ENCODE measurements at regions not wholly inside any gene's neighbourhood (a gene's known extent, or its start where the extent isn't known, plus 50 kb on each side); places are given as distances from the start of the nearest gene placed in this dataset.
"Not testable (repeated sequence)": the region's sequence is repeated elsewhere in the genome, so short reads cannot be mapped to it uniquely, and the experiment has no call there.

DNA sequence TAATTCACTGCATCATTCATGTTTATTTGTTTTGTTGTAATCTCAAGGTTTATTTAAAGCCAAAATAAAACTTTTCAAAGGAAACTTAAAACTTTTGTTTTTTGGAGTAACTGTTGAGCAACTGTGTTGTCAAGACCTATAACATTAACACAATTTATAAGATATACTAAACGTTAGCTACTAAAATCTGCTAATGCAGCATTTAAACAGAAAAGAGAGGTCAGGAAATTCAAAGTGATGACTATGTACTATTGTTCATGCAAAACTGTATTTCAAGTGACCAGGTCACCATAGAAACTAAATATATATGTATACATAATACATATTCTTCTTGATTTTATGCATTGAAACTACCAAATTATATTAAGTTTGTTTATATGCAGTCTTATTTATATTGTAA is 1740.9 kb downstream of the EFNA5 start:
- DNase-seq (ENCODE audit: low spot score): no peak

DNA sequence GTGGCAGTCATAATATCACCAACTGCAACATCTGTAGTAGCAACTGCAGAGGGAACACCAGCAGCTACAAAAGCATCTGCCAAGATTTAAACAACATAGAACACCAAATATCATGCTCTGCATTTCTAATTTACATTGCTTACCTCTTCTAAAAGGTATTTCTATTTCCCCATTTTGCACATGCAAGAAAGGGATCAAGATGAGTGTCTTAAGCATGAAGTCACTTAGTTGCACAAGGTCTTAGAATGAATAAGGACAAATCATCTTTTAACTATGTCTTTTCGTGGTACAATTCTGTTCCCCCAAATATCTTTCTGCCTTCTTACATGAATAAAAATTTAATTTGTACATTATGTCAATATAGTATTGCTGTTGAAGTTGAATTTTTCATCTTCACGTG is 1746.4 kb downstream of the EFNA5 start:
- no peak for DNase-seq (ENCODE audit: low spot score)

DNA sequence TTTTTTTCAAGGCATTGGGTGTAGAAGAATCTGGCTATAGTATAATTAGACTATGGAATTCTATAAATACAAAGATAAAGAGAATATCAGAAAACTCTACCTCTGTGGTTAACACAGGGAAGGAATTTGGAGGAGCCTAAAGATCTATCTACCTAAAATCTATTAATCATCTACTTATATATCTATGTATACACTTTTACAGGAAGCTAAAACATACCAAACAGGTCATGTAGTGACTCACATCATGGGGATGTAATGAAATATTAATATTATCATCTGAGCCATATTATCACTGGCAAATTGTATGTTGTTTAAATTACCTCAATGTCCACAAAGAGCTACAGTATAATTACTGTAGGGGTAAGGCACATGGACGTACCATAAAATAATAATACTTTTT is 1748.2 kb downstream of the EFNA5 start:
- no peak for DNase-seq (ENCODE audit: low spot score)

DNA sequence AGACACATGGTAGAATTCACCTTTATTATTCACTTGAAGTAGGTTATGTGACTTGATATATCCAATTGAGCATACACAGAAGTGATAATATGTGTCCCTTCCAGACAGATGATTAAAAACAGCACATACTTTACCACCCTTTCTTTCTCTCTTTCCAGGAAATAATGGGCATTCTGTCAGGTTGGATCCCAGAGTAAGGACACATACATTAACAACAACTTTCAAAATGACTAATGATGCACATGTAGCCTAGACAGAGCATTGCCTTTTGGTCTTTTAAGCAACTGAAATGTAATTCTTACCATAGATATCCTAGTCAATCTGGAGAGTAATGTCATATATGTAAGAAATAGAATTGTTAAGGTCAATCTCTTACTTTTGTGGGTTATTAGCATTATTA is 1748.7 kb downstream of the EFNA5 start:
- DNase-seq (ENCODE audit: low spot score): no peak

DNA sequence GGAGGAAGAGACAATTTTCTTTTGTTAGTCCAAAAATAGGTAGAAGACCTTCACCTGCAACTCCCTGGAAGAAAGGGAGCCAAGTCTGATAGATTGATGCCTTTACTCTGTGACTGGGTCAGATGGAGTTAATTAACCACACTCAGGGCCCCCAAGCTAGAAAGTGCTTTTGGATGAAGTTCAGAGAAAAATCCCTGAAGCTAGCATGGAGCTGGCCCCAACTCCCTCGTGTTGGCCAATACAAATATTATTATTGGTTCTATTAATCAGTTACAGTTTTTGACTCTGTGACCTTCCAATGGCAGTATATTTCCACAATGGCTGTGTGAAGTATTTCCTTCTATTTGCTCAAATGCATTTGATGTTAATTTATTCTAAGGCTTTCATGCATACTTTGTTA is 1753.5 kb downstream of the EFNA5 start:
- no peak for DNase-seq (ENCODE audit: low spot score)

DNA sequence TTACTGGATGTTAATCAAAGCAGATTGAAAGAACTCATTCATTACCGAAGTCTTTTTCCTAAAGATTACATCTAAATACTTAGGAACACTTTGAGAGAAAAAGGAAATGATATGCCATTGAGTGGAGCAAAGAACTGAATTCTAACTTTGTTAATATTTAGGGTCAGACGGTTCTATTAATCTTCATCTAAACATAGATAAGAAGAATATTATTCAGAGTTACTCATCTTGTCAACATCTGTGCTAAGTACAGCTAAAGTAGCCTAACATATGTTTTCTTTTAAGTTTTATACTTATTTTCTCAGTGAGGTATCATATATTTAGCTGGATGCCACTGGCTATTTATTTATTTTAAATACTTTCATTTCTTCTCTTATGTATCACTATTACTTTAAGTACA is 1763.7 kb downstream of the EFNA5 start:
- no peak for DNase-seq (ENCODE audit: low spot score)

DNA sequence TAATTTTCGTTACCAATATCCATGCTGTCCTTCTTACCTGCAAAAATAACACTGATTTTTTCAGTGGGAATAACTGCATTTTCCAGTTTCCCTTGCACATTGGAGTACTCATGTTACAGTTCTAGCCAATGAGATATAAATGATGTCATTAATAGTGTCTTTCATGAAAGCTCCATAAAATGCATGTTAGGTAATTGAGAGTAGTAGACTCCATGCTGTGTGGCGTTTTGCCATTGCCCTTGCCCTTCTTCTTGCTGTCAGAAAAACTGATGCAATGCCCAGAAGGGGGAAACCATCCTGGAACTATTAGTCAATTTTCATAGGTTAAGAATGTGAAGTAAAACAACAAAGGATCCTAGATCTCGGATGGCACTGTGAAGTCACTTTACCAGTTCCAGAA is 1765.3 kb downstream of the EFNA5 start:
- DNase-seq (ENCODE audit: low spot score): no peak

DNA sequence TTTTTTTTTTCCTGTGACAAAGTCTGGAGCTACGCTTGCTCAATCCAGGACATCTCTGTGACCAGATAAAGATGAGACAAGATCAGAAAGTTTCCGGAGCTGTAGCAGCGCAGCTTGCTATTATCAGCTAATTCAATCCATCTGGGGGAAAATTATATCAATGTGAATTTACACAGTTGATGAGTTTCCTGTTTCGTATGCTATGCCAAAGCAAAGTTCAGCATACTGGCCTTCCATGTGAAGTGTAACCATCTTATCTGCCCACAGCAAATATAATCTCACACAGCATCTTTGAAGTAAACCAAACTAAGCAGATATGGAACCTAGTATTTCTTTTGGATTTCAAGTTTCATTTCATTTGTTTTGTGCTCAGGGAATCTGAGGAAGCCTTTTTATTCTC is 1767.7 kb downstream of the EFNA5 start:
- DNase-seq (ENCODE audit: low spot score): no peak

DNA sequence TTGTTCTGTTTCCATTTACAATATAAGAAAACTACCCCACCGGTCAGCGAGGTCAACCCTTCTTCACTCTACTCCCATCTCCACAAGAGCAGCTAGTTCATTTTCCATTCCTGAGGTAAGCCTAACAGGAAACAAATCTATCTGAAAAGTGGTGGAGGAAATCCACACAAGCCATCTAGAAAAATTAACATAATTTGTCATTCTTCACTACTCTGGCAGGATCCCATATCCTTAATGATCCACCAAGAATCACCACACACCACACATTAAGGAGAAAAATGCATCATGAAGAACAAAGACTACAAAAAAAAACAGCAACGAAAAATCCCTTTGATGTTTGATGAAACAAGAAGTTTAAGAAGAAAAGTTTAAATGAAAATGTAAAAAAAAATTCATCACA is 1771.0 kb downstream of the EFNA5 start:
- DNase-seq (ENCODE audit: low spot score): no peak

DNA sequence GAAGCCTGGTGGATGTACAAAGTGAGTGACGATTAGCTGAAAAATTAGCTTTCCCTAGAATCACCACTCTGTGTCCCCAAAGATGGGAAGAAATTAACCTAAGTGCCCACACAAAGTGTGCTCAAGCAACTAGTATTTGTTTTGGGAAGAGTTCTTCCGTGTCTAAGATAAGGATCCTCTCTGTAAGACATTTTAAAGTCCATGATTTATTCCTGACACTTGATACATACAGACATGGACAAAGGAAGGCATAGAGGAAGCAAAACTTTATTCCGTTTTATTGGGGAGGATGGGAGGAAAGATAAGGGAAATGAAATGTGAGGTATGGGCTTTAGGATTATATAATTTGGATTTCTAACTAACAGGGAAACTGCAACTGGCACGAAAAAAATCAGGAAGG is 1772.6 kb downstream of the EFNA5 start:
- DNase-seq (ENCODE audit: low spot score): no peak

DNA sequence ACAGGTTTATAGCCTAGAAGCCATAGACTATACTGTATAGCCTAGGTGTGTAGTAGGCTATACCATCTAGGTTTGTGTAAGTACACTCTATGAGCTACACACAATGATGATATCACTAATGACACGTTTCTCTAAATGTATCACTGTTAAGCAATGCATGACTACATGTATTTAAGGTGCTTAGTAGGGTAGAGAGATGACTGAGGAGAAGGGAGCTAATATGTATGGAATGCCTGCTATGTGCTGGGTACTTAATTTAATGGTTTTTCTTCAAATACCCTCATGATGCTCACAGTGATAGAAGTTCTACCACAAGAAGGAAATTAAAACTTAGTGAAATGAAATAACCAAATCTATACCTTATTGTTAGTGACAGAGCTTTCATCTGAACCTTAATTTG is 1785.5 kb downstream of the EFNA5 start:
- DNase-seq (ENCODE audit: low spot score): no peak

DNA sequence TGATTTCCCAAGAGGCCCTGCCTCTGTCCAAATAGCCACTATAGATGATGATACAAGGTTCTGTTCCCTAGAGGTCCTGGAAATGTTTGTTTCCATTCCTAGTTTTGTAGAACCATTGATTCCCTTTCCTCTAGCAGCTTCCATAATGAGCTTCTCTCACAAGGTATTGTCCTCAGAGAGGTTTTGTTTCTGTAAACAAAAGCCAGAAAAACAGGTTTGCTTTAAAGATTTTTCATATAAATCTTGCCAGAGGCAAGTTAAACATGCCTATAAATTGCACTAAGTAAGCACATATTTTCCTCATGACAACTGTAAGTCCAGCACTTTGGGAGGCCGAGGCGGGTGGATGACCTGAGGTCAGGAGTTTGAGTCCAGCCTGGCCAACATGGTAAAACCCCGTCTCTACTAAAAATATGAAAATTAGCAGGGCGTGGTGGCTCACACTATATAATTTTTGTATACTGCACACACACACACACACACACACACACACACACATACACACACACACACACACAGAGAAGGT is 1787.7 kb downstream of the EFNA5 start:
- no peak for DNase-seq (ENCODE audit: low spot score)

DNA sequence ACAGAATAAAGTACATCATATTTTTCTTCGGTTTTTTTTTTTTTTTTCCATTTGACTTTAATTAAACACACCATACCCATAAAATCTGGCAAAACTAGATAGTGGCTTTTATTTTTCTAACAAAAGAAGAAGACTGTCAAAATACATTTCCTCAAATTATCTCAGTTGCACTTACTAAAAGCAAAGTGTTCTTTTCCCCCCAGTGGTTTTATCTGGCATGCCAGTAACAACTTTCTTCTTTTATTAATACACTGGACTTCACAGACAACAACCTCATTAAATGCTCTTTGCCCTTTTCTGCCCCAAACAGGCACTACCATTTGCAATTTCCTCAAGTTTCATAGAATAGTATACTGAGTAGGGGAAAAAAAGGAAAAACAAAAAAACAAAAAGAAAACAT is 1792.3 kb downstream of the EFNA5 start:
- DNase-seq (ENCODE audit: low spot score): no peak

DNA sequence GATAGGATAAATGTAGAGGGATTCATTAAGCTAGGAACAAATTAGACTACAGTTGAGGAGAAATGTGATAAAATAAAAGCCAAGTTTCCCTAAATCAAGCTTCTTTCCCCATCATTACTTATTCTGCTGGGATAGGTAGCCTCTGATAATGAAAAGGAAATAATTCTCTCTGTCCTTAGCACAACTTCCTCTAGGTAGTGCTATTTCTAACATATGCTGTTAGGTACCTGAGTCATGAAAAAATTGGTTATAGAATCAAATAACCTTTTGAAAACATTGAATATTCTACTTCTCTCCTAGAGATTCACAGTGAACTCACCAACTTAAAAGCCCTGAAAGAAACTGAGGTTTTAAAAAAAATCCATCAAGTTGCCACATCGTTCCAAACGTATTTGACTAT is 1793.1 kb downstream of the EFNA5 start:
- no peak for DNase-seq (ENCODE audit: low spot score)

DNA sequence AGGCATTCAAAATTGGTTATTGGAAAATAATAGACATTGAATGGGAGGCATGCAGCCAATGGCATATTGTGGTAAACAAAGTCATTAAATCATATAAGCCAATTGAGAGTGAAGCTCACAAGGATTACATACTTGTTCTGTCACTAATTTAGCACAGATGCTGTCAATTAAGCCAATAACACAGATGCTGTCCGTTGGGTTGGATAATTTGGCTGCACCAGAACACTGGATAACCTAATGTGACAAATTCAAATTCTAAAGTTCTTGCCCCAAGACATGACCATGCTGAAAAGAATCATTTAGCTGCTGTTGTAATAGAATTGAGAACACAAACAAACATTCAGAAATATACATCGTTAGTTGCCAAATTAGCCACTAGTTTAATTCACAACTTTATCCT is 1796.4 kb downstream of the EFNA5 start:
- DNase-seq (ENCODE audit: low spot score): no peak

DNA sequence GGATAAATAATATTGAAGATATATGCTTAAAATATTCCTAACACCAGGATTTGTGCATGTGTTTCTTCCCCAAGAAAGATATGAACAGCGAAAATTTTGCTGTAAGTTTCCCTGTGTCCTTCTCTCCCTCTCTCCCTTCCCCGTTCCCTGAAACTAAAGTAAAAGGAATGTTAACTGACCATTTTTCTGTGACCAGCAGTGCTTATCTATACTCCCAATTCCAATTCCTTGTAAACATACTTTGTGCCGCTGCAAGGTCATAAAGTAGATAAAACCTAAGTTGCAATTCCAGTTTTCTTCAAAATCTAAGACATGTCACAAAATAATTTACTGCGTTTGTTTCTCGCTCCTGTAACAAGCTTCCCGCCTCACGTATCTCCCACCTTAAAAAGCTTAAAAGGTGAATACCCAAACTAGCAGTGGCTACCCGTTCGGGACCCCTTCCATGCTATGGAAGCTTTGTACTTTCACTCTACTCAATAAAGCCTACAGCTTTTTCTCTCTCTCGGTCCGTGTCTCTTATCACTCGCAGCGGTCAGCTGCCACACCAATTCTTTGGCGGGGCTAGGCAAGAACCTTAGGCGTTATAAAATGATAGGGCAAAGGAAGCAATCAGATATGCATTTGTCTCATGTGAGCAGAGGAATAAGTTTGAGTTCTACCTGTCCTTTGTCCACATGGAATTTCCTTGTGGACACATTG is 1798.0 kb downstream of the EFNA5 start:
- DNase-seq (ENCODE audit: low spot score): no peak

DNA sequence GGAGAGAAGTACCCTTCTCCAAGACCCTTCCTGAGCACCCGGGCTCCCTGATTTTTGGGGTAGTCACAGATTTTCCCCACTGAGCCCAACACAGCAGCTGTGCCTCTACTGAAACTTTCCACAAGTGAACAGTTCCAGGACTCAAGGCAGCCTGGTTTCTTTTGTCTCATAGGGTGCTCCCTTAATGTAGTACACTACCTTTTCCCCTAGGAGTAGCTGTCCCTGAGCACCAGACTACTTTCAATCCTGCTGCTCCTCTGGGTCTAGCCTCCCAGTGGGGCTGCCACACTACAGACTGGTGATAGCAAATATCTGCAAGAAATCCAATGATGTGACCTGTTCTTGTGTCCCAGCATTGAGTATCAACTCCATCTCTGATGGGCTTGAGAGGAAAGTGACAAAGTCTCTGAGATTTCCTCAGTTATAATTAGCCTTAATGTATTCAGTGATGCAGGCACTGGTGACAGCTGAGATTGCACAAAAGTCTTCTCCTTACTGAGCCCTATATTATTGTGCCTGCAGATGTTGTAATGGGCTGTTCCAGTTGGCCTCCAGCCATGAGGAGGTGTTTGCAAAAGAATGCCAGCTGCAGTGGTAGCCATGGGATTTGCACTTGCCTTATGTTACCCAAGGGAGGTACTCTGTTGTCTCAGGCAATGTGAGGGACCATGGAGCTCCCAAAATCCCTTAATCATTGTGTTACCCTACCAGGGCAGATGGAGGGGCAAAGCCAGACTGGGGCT is 1802.5 kb downstream of the EFNA5 start:
- no peak for DNase-seq (ENCODE audit: low spot score)

DNA sequence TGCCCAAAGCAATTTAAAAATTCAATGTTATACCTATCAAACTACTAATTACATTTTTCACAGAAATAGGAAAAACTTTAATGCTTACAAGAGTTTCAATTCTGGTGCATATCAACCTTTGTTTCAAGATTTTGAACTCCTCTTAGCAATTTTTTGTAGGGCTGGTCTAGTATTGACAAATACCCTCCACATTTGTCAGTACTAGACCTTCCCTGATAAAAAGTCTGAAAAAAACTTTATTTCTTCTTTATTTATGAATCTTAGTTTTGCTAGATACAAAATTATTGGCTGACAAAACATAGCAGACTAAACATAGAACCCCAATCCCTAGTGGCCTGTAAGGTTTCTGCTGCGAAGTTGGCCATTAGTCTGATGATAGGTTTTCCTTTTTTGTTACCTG is 1804.9 kb downstream of the EFNA5 start:
- DNase-seq (ENCODE audit: low spot score): no peak

DNA sequence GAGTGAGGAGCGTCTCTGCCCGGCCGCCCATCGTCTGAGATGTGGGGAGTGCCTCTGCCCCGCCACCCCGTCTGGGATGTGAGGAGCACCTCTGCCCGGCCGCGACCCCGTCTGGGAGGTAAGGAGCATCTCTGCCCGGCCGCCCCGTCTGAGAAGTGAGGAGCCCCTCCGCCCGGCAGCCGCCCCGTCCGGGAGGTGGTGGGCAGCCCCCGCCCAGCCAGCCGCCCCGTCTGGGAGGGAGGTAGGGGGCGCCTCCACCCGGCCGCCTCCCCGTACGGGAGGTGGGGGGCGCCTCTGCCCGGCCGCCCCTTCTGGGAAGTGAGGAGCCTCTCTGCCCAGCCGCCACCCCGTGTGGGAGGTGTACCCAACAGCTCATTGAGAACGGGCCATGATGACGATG is 1811.4 kb downstream of the EFNA5 start:
- not testable (repeated sequence) for DNase-seq (ENCODE audit: low spot score)

DNA sequence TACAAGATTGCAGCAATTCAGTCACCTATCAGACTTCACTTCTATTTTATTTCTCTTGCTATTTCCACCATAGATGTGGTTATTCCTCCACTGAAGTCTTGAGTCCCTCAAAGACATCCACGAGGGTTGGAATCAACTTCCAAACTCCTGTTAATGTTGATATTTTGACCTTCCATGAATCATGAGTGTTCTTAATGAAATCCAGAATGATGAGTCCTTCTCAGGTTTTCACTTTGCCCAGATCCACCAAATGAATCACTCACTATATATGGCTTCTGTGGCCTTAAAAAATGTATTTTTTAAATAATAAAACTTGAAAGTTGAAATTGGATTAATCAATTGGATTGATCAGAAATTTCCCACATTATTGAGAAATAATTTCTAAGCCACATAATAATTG is 1821.0 kb downstream of the EFNA5 start:
- no peak for DNase-seq (ENCODE audit: low spot score)

DNA sequence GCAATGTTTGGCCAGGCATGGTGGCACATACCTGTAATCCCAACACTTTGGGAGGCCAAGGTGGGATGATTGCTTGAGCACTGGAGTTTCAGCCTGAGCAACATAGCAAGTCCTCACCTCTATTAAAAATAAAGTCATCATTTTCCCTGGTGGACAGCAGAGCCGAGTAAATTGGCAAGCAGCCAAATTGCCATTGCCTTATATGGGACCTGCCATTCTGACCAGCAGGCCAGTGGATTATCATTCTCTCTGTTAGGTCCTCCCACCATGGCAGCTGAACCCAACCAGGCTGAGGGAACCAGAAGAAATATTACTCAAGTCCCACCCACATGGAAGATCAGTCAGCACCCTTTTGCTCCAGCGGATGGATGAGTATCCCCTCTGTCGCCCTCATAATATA is 1829.9 kb downstream of the EFNA5 start:
- no peak for DNase-seq (ENCODE audit: low spot score)

DNA sequence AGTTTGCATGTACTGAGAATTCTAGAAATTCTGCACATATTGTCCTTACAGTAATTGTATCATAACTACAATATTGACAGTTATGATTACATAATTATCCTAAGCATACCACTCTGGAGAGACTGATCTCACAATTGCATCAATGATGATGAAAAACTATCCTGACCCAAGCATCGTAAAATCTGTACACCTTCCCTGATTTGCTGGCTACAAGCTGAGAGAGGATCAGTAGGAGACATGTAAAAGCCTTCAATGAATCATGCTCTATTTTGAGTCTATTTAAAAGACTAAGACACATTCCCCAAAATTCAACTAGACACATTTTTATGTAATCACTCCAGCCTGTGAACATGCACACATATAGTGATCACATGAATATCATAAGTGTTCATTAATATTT is 1833.8 kb downstream of the EFNA5 start:
- no peak for DNase-seq (ENCODE audit: low spot score)

DNA sequence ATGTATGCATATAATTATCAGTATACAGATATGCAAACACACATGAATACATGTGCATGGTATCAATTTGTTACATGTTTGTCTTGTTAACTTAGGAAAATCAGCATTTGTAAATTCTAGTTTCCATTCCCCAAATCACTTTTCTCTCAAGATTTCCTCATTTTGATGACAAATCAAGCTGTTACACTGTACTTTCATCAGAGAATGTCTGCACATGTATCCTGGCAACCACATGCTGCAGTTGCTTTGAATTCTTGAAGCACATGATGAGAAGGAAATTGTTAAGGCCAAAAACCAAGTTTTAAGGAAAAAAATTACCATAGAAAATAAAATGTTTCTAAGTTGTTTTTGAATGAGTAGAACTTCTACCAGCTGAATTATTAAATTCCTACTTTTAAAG is 1834.5 kb downstream of the EFNA5 start:
- DNase-seq (ENCODE audit: low spot score): no peak

DNA sequence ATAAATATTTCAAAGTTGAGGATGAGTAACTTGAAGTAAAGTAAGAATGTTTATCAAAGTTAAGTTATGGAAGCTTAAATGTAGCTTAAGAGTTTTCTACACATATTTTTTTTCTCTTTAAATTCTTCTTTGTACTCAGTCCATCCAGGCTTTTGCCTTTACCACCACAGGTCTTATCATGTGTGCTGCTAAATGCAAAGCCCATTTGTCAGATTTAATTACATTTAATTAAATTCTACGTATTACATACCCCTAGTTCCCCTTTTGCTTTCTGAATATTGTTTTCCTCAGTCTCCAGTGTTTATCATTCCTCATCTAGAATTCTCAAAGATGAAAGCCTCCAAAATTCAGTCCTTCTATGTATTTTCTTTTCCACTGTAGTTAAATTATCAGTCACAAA is 1841.9 kb downstream of the EFNA5 start:
- DNase-seq (ENCODE audit: low spot score): no peak
